ENCODE measurements at regions not wholly inside any gene's neighbourhood (a gene's known extent, or its start where the extent isn't known, plus 50 kb on each side); places are given as distances from the start of the nearest gene placed in this dataset.

- TF ChIP-seq GABPA (IDR thresholded peaks at IDR 0.05; ENCODE audit: borderline replicate concordance, insufficient read depth, low read length) (no peak), YY1 (IDR thresholded peaks at IDR 0.05; ENCODE audit: low read depth, low read length) (no peak), SP1 (IDR thresholded peaks at IDR 0.05; ENCODE audit: low read depth, low read length) (no peak)
Observed at GRCh38 chr4:38514465-38515146, 149.4 kb upstream of the KLF3 start.
